HEK293 (cell line): ENCODE measurements at regions not wholly inside any gene's neighbourhood (a gene's known extent, or its start where the extent isn't known, plus 50 kb on each side); places are given as distances from the start of the nearest gene placed in this dataset.

ENCODE experiments used
- CTCF ChIA-PET: fragments of 350-600 bp; formaldehyde crosslinking; extraction: SDS; loops from one replicate; lab custom pipeline; 2021; ENCODE audit warnings: antibody characterized with exemption; lab: Yijun Ruan, JAX
- POLR2A ChIA-PET: fragments of 300-600 bp; formaldehyde crosslinking; extraction: SDS; loops from one replicate; lab custom pipeline; 2020; ENCODE audit warnings: antibody characterized with exemption, inconsistent platforms; lab: Yijun Ruan, JAX
- H3K27ac ChIP-seq: fragments of 200-500 bp; sonication (Bioruptor generic); 2 replicates; pipeline ENCODE4 v1.5.1; 2014; ENCODE audit warnings: low read depth, low read length, control low read depth, inconsistent platforms; ENCODE audit errors: extremely low read depth
- H3K36me3 ChIP-seq, 2 experiments: fragments of 200-500 bp in 1 of 2; sonication (Bioruptor generic) in 1 of 2; 1 replicate in 1 of 2; 2 replicates in 1 of 2; pipeline ENCODE4 v1.5.1; 2014 to 2017; ENCODE audit warnings: inconsistent platforms in 2 of 2, low read length in 2 of 2; ENCODE audit not compliant: control insufficient read depth in 2 of 2, insufficient read depth in 1 of 2
- H3K4me1 ChIP-seq: fragments of 200-500 bp; sonication (Bioruptor generic); 2 replicates; pipeline ENCODE4 v1.5.1; 2014; ENCODE audit warnings: mild to moderate bottlenecking, low read length, inconsistent platforms; ENCODE audit not compliant: control insufficient read depth, insufficient read depth
- H3K4me3 ChIP-seq: 2 replicates; pipeline ENCODE4 v1.5.1; 2011; ENCODE audit warnings: low read depth, mild to moderate bottlenecking, control low read depth, low read length, moderate library complexity
- H3K9me3 ChIP-seq: fragments of 200-500 bp; sonication (Bioruptor generic); 2 replicates; pipeline ENCODE4 v1.5.1; 2014; ENCODE audit warnings: low read depth, low read length, inconsistent platforms; ENCODE audit not compliant: control insufficient read depth, insufficient read depth
- KLF10 ChIP-seq: fragments of 450-650 bp; IDR thresholded peaks from 2 replicates; pipeline ENCODE4 v1.5.1; 2018; ENCODE audit warnings: missing biosample characterization, mild to moderate bottlenecking, missing genetic modification characterization
- KLF16 ChIP-seq: fragments of 450-650 bp; formaldehyde crosslinking; IDR thresholded peaks from 2 replicates; pipeline ENCODE4 v1.5.1; 2017; ENCODE audit warnings: missing biosample characterization, missing genetic modification characterization
- KLF8 ChIP-seq: fragments of 450-650 bp; formaldehyde crosslinking; IDR thresholded peaks from 2 replicates; pipeline ENCODE4 v1.5.1; 2016; ENCODE audit warnings: missing biosample characterization, missing genetic modification characterization
- MEIS1 ChIP-seq: sonication (generic); formaldehyde crosslinking; IDR thresholded peaks from 2 replicates; pipeline ENCODE4 v1.8.1; 2022; ENCODE audit warnings: missing genetic modification reagents, mild to moderate bottlenecking, borderline replicate concordance
- ZBTB1 ChIP-seq: fragments of 450-650 bp; formaldehyde crosslinking; IDR thresholded peaks from 2 replicates; pipeline ENCODE4 v1.5.1; 2016; ENCODE audit warnings: missing biosample characterization, missing genetic modification characterization
- ZFHX2 ChIP-seq: fragments of 450-650 bp; formaldehyde crosslinking; conservative IDR thresholded peaks from 2 replicates; pipeline ENCODE4 v1.5.1; 2016; ENCODE audit warnings: missing biosample characterization, missing genetic modification characterization
- ZFP41 ChIP-seq: fragments of 450-650 bp; formaldehyde crosslinking; IDR thresholded peaks from 2 replicates; pipeline ENCODE4 v1.5.1; 2016; ENCODE audit warnings: missing biosample characterization, missing genetic modification characterization, borderline replicate concordance
- ZFP69B ChIP-seq: fragments of 450-650 bp; formaldehyde crosslinking; IDR thresholded peaks from 2 replicates; pipeline ENCODE4 v1.5.1; 2016; ENCODE audit warnings: missing biosample characterization, missing genetic modification characterization
- ZNF133 ChIP-seq: fragments of 450-650 bp; formaldehyde crosslinking; IDR thresholded peaks from 2 replicates; pipeline ENCODE4 v1.5.1; 2016; ENCODE audit warnings: missing biosample characterization, missing genetic modification characterization
- ZNF302 ChIP-seq: fragments of 450-650 bp; formaldehyde crosslinking; IDR thresholded peaks from 2 replicates; pipeline ENCODE4 v1.5.1; 2016; ENCODE audit warnings: missing biosample characterization, missing genetic modification characterization, low read depth
- ZNF324 ChIP-seq: fragments of 450-650 bp; formaldehyde crosslinking; IDR thresholded peaks from 2 replicates; pipeline ENCODE4 v1.5.1; 2016; ENCODE audit warnings: missing biosample characterization, missing genetic modification characterization
- ZNF341 ChIP-seq: fragments of 450-650 bp; formaldehyde crosslinking; IDR thresholded peaks from 2 replicates; pipeline ENCODE4; 2016; ENCODE audit warnings: low read depth, missing biosample characterization, missing genetic modification characterization
- ZNF473 ChIP-seq: fragments of 450-650 bp; formaldehyde crosslinking; IDR thresholded peaks from 2 replicates; pipeline ENCODE4 v1.5.1; 2017; ENCODE audit warnings: missing biosample characterization, missing genetic modification characterization
- ZNF48 ChIP-seq: fragments of 450-650 bp; formaldehyde crosslinking; IDR thresholded peaks from 2 replicates; pipeline ENCODE4 v1.5.1; 2016; ENCODE audit warnings: missing biosample characterization, missing genetic modification characterization
- ZNF560 ChIP-seq: fragments of 450-650 bp; formaldehyde crosslinking; IDR thresholded peaks from 2 replicates; pipeline ENCODE4 v1.5.1; 2017; ENCODE audit warnings: missing biosample characterization, missing genetic modification characterization, borderline replicate concordance
- ZNF585B ChIP-seq: fragments of 450-650 bp; formaldehyde crosslinking; IDR thresholded peaks from 2 replicates; pipeline ENCODE4 v1.5.1; 2016; ENCODE audit warnings: missing biosample characterization, missing genetic modification characterization
- ZNF701 ChIP-seq: fragments of 450-650 bp; formaldehyde crosslinking; IDR thresholded peaks from 2 replicates; pipeline ENCODE4 v1.5.1; 2016; ENCODE audit warnings: missing biosample characterization, missing genetic modification characterization
- ZNF707 ChIP-seq: fragments of 450-650 bp; formaldehyde crosslinking; IDR thresholded peaks from 2 replicates; pipeline ENCODE4 v1.5.1; 2016; ENCODE audit warnings: missing biosample characterization, missing genetic modification characterization
- ZSCAN16 ChIP-seq: fragments of 450-650 bp; formaldehyde crosslinking; IDR thresholded peaks from 2 replicates; pipeline ENCODE4 v1.5.1; 2016; ENCODE audit warnings: missing biosample characterization, missing genetic modification characterization
- TF ChIP-seq, protein P1 (sequence below): fragments of 450-650 bp; formaldehyde crosslinking; IDR thresholded peaks from 2 replicates; pipeline ENCODE4 v1.5.1; 2016; ENCODE audit warnings: missing biosample characterization, missing genetic modification characterization
- TF ChIP-seq, protein P2 (sequence below): fragments of 450-650 bp; formaldehyde crosslinking; IDR thresholded peaks from 2 replicates; pipeline ENCODE4 v1.5.1; 2016; ENCODE audit warnings: missing biosample characterization, missing genetic modification characterization
- TF ChIP-seq, protein P3 (sequence below): fragments of 450-650 bp; IDR thresholded peaks from 2 replicates; pipeline ENCODE4 v1.5.1; 2018; ENCODE audit warnings: missing biosample characterization, missing genetic modification characterization
- TF ChIP-seq, protein P4 (sequence below): fragments of 450-650 bp; formaldehyde crosslinking; IDR thresholded peaks from 2 replicates; pipeline ENCODE4 v1.5.1; 2016; ENCODE audit warnings: missing biosample characterization, missing genetic modification characterization

DNA sequence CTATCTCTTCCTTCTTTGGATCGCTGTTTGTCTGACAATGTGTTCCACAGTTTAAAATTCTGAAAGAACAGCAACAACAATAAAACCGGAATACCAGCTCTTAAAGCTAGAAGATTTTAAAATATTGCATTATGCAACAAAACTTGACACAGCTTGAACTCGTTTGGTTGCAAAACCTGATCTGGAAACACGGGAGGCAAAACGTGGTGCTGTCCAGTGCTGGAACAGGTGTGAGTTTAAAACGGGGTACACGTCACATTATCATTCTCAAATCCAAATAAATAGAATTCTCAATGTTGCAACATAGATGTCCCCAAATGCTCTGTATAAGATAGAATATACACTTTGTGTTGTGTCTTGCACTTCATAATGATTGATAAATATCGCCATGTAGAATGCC is 110.9 kb upstream of the LYSMD4 start:
- no peaks in the 10 kb centered on the region for H3K9me3 ChIP-seq
- H3K4me1 ChIP-seq, result no peaks in the 10 kb centered on the region
- no peak overlapping the region for H3K27ac ChIP-seq
- TF ChIP-seq ZNF707 (tag by site-specific recombination) (no peak), ZNF701 (tag by site-specific recombination) (no peak), ZNF324 (no peak), ZFP69B (tag by site-specific recombination) (no peak), ZNF133 (tag by site-specific recombination) (no peak), ZSCAN16 (no peak), ZFHX2 (no peak), MEIS1 (CRISPR knock-in tag) (no peak), KLF16 (tag by site-specific recombination) (no peak), ZNF560 (tag by site-specific recombination) (no peak), ZNF302 (no peak), ZNF585B (tag by site-specific recombination) (no peak), ZNF48 (tag by site-specific recombination) (no peak)
- TF ChIP-seq, protein P1, sequence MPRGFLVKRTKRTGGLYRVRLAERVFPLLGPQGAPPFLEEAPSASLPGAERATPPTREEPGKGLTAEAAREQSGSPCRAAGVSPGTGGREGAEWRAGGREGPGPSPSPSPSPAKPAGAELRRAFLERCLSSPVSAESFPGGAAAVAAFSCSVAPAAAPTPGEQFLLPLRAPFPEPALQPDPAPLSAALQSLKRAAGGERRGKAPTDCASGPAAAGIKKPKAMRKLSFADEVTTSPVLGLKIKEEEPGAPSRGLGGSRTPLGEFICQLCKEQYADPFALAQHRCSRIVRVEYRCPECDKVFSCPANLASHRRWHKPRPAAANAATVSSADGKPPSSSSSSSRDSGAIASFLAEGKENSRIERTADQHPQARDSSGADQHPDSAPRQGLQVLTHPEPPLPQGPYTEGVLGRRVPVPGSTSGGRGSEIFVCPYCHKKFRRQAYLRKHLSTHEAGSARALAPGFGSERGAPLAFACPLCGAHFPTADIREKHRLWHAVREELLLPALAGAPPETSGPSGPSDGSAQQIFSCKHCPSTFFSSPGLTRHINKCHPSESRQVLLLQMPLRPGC (tag by site-specific recombination), result no peak
- TF ChIP-seq, protein P2, sequence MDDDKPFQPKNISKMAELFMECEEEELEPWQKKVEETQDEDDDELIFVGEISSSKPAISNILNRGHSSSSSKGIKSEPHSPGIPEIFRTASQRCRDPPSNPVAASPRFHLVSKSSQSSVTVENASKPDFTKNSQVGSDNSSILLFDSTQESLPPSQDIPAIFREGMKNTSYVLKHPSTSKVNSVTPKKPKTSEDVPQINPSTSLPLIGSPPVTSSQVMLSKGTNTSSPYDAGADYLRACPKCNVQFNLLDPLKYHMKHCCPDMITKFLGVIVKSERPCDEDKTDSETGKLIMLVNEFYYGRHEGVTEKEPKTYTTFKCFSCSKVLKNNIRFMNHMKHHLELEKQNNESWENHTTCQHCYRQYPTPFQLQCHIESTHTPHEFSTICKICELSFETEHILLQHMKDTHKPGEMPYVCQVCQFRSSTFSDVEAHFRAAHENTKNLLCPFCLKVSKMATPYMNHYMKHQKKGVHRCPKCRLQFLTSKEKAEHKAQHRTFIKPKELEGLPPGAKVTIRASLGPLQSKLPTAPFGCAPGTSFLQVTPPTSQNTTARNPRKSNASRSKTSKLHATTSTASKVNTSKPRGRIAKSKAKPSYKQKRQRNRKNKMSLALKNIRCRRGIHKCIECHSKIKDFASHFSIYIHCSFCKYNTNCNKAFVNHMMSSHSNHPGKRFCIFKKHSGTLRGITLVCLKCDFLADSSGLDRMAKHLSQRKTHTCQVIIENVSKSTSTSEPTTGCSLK (tag by site-specific recombination), result no peak
- ChIA-PET CTCF (interaction anchor here (0.6 kb wide), 1 partner anchor 111 kb away, joined by 4 read pairs; the partner anchor contains the start of gene LYSMD4), POLR2A (no interaction called here)
- no peak overlapping the region for H3K4me3 ChIP-seq
- H3K36me3 ChIP-seq, result no peaks in the 10 kb centered on the region

DNA sequence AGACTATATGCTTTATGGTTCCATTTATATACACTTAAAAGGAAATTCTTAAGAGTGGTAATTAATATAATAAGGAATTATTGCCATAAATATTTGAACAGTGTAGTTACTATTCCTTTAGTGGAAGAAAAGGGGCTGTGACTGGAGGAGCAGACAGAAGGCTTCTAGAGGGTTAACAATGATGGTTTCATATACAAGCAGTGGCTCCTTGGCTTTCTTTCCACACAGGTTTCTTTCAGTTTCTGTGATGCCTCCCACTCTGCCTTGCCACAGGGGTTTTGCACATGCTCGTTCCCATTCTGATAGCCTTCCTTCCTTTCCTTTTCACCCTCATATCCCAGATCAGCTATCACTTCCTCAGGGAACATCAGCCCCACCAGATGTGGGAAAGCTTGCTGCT is 108.8 kb upstream of the LYSMD4 start:
- TF ChIP-seq, protein P3, sequence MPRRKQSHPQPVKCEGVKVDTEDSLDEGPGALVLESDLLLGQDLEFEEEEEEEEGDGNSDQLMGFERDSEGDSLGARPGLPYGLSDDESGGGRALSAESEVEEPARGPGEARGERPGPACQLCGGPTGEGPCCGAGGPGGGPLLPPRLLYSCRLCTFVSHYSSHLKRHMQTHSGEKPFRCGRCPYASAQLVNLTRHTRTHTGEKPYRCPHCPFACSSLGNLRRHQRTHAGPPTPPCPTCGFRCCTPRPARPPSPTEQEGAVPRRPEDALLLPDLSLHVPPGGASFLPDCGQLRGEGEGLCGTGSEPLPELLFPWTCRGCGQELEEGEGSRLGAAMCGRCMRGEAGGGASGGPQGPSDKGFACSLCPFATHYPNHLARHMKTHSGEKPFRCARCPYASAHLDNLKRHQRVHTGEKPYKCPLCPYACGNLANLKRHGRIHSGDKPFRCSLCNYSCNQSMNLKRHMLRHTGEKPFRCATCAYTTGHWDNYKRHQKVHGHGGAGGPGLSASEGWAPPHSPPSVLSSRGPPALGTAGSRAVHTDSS, result no peak
- H3K4me3 ChIP-seq, result no peak overlapping the region
- ChIA-PET POLR2A (no interaction called here), CTCF (no interaction called here)
- H3K4me1 ChIP-seq, result no peaks in the 10 kb centered on the region
- no peaks in the 10 kb centered on the region for H3K36me3 ChIP-seq
- H3K9me3 ChIP-seq, result no peaks in the 10 kb centered on the region
- no peak overlapping the region for H3K27ac ChIP-seq

DNA sequence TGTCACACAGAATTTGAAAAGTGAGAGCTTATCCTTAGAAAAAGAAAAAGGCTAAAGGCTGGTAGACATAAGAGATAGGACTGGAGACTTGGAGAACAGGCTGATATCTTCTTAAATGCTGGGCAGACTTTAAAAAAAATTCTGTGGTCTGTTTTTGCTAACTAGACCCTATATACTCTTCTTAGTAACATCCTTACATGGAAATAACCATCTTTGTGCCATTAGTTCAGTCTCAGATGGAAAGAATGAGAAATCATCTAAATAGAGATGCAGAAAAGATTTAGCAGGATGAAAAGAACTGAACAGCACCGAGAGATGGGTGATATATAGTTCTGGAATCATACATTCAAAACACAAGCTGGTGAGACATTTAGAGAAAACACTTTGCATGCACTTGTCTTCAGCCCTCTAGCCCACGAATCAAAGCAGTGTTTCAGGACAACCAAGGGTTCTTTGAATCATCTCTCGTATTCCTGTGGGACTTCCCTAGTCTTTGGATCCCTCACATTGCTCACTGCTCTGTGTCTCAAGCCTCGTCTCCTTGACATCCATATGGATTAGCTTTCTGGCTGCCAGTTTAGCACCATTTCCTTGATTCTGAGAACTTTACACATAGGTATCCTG is 93.0 kb upstream of the LYSMD4 start:
- H3K4me3 ChIP-seq, result no peak overlapping the region
- ChIA-PET POLR2A (no interaction called here), CTCF (interaction anchor here (0.7 kb wide), 1 partner anchor 1815 kb away, joined by 3 read pairs; no protein-coding TSS in a partner anchor)
- H3K4me1 ChIP-seq, result no peaks in the 10 kb centered on the region
- no peaks in the 10 kb centered on the region; the same call in 1 of the 2 replicates for H3K9me3 ChIP-seq
- no peak overlapping the region for H3K27ac ChIP-seq
- TF ChIP-seq ZFP41 (tag by site-specific recombination) (no peak), KLF8 (tag by site-specific recombination) (no peak), ZNF341 (tag by site-specific recombination) (no peak), ZBTB1 (tag by site-specific recombination) (no peak), KLF10 (tag by site-specific recombination) (no peak), ZNF473 (no peak)
- TF ChIP-seq, protein P4, sequence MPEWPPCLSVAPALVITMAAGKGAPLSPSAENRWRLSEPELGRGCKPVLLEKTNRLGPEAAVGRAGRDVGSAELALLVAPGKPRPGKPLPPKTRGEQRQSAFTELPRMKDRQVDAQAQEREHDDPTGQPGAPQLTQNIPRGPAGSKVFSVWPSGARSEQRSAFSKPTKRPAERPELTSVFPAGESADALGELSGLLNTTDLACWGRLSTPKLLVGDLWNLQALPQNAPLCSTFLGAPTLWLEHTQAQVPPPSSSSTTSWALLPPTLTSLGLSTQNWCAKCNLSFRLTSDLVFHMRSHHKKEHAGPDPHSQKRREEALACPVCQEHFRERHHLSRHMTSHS, result no peak
- no peaks in the 10 kb centered on the region for H3K36me3 ChIP-seq
